ENCODE measurements at regions not wholly inside any gene's neighbourhood (a gene's known extent, or its start where the extent isn't known, plus 50 kb on each side); places are given as distances from the start of the nearest gene placed in this dataset.

- no peak for DNase-seq (ENCODE audit: low read depth)
Observed at GRCh38 chr12:43117226-43117930, 434.6 kb downstream of the ADAMTS20 start.

- DNase-seq (ENCODE audit: low read depth), result no peak
Observed at GRCh38 chr12:43115441-43116160, 436.4 kb downstream of the ADAMTS20 start.

- DNase-seq (ENCODE audit: low read depth), result no peak
Observed at GRCh38 chr12:43114316-43114715, 437.7 kb downstream of the ADAMTS20 start.

GRCh38 chr12:43113616-43114015, 438.4 kb downstream of the ADAMTS20 start:
- DNase-seq (ENCODE audit: low read depth), result no peak

- peak; percentile 45 for DNase-seq (ENCODE audit: low read depth)
Observed at GRCh38 chr12:43113135-43113534, 438.9 kb downstream of the ADAMTS20 start.

GRCh38 chr12:43112101-43112920, 439.7 kb downstream of the ADAMTS20 start:
- DNase-seq (ENCODE audit: low read depth), result no peak

GRCh38 chr12:43111608-43112007, 440.4 kb downstream of the ADAMTS20 start:
- DNase-seq (ENCODE audit: low read depth), result no peak

GRCh38 chr12:43109631-43110345, 442.2 kb downstream of the ADAMTS20 start:
- DNase-seq (ENCODE audit: low read depth), result peak; percentile 33

- no peak for DNase-seq (ENCODE audit: low read depth)
Observed at GRCh38 chr12:43108656-43109055, 443.3 kb downstream of the ADAMTS20 start.

GRCh38 chr12:43107026-43107775, 444.8 kb downstream of the ADAMTS20 start:
- DNase-seq (ENCODE audit: low read depth), result no peak

GRCh38 chr12:43106355-43106754, 445.6 kb downstream of the ADAMTS20 start:
- no peak for DNase-seq (ENCODE audit: low read depth)

- no peak for DNase-seq (ENCODE audit: low read depth)
Observed at GRCh38 chr12:43105426-43105981, 446.5 kb downstream of the ADAMTS20 start.

GRCh38 chr12:43104494-43104893, 447.5 kb downstream of the ADAMTS20 start:
- peak; percentile 2 for DNase-seq (ENCODE audit: low read depth)

- no peak for DNase-seq (ENCODE audit: low read depth)
Observed at GRCh38 chr12:43103866-43104265, 448.1 kb downstream of the ADAMTS20 start.

- DNase-seq (ENCODE audit: low read depth), result no peak
Observed at GRCh38 chr12:43102546-43103264, 449.3 kb downstream of the ADAMTS20 start.

- no peak for DNase-seq (ENCODE audit: low read depth)
Observed at GRCh38 chr12:43100231-43100630, 451.8 kb downstream of the ADAMTS20 start.

GRCh38 chr12:43099691-43100163, 452.3 kb downstream of the ADAMTS20 start:
- DNase-seq (ENCODE audit: low read depth), result no peak

GRCh38 chr12:43098766-43099550, 453.0 kb downstream of the ADAMTS20 start:
- no peak for DNase-seq (ENCODE audit: low read depth)

- no peak for DNase-seq (ENCODE audit: low read depth)
Observed at GRCh38 chr12:43098071-43098470, 453.9 kb downstream of the ADAMTS20 start.
